HEK293 (cell line): ENCODE measurements at regions not wholly inside any gene's neighbourhood (a gene's known extent, or its start where the extent isn't known, plus 50 kb on each side); places are given as distances from the start of the nearest gene placed in this dataset.

Source experiments
- CTCF ChIA-PET: fragments of 350-600 bp; formaldehyde crosslinking; extraction: SDS; loops from one replicate; lab custom pipeline; 2021; ENCODE audit warnings: antibody characterized with exemption; lab: Yijun Ruan, JAX
- POLR2A ChIA-PET: fragments of 300-600 bp; formaldehyde crosslinking; extraction: SDS; loops from one replicate; lab custom pipeline; 2020; ENCODE audit warnings: antibody characterized with exemption, inconsistent platforms; lab: Yijun Ruan, JAX
- H3K27ac ChIP-seq: fragments of 200-500 bp; sonication (Bioruptor generic); 2 replicates; pipeline ENCODE4 v1.5.1; 2014; ENCODE audit warnings: low read depth, low read length, control low read depth, inconsistent platforms; ENCODE audit errors: extremely low read depth
- H3K36me3 ChIP-seq, 2 experiments: fragments of 200-500 bp in 1 of 2; sonication (Bioruptor generic) in 1 of 2; 1 replicate in 1 of 2; 2 replicates in 1 of 2; pipeline ENCODE4 v1.5.1; 2014 to 2017; ENCODE audit warnings: inconsistent platforms in 2 of 2, low read length in 2 of 2; ENCODE audit not compliant: control insufficient read depth in 2 of 2, insufficient read depth in 1 of 2
- H3K4me1 ChIP-seq: fragments of 200-500 bp; sonication (Bioruptor generic); 2 replicates; pipeline ENCODE4 v1.5.1; 2014; ENCODE audit warnings: mild to moderate bottlenecking, low read length, inconsistent platforms; ENCODE audit not compliant: control insufficient read depth, insufficient read depth
- H3K4me3 ChIP-seq: 2 replicates; pipeline ENCODE4 v1.5.1; 2011; ENCODE audit warnings: low read depth, mild to moderate bottlenecking, control low read depth, low read length, moderate library complexity
- H3K9me3 ChIP-seq: fragments of 200-500 bp; sonication (Bioruptor generic); 2 replicates; pipeline ENCODE4 v1.5.1; 2014; ENCODE audit warnings: low read depth, low read length, inconsistent platforms; ENCODE audit not compliant: control insufficient read depth, insufficient read depth
- GFI1B ChIP-seq: fragments of 450-650 bp; formaldehyde crosslinking; IDR thresholded peaks from 2 replicates; pipeline ENCODE4 v1.5.1; 2016; ENCODE audit warnings: missing biosample characterization, missing genetic modification characterization
- HOXD13 ChIP-seq: sonication (generic); formaldehyde crosslinking; IDR thresholded peaks from 2 replicates; pipeline ENCODE4 v1.8.0; 2022; ENCODE audit warnings: missing genetic modification reagents, borderline replicate concordance
- KLF17 ChIP-seq: fragments of 450-650 bp; formaldehyde crosslinking; IDR thresholded peaks from 2 replicates; pipeline ENCODE4 v1.5.1; 2016; ENCODE audit warnings: missing biosample characterization, missing genetic modification characterization
- PRDM6 ChIP-seq: fragments of 450-650 bp; formaldehyde crosslinking; IDR thresholded peaks from 2 replicates; pipeline ENCODE4 v1.5.1; 2017; ENCODE audit warnings: missing biosample characterization, missing genetic modification characterization
- REST ChIP-seq: fragments of 450-650 bp; formaldehyde crosslinking; IDR thresholded peaks from 2 replicates; pipeline ENCODE4 v1.5.1; 2016; ENCODE audit warnings: missing biosample characterization, missing genetic modification characterization
- SCRT1 ChIP-seq: fragments of 450-650 bp; formaldehyde crosslinking; IDR thresholded peaks from 2 replicates; pipeline ENCODE4 v1.5.1; 2016; ENCODE audit warnings: missing biosample characterization, missing genetic modification characterization, borderline replicate concordance
- ZBTB17 ChIP-seq: fragments of 450-650 bp; formaldehyde crosslinking; IDR thresholded peaks from 2 replicates; pipeline ENCODE4 v1.5.1; 2016; ENCODE audit warnings: missing biosample characterization, missing genetic modification characterization
- ZBTB21 ChIP-seq: fragments of 450-650 bp; formaldehyde crosslinking; IDR thresholded peaks from 2 replicates; pipeline ENCODE4 v1.5.1; 2017; ENCODE audit warnings: missing biosample characterization, missing genetic modification characterization
- ZNF155 ChIP-seq: fragments of 450-650 bp; formaldehyde crosslinking; IDR thresholded peaks from 2 replicates; pipeline ENCODE4 v1.5.1; 2016; ENCODE audit warnings: missing biosample characterization, missing genetic modification characterization
- ZNF26 ChIP-seq: fragments of 450-650 bp; formaldehyde crosslinking; IDR thresholded peaks from 2 replicates; pipeline ENCODE4 v1.5.1; 2016; ENCODE audit warnings: missing biosample characterization, missing genetic modification characterization
- ZNF311 ChIP-seq: fragments of 450-650 bp; formaldehyde crosslinking; IDR thresholded peaks from 2 replicates; pipeline ENCODE4 v1.5.1; 2017; ENCODE audit warnings: missing biosample characterization, missing genetic modification characterization, borderline replicate concordance
- ZNF394 ChIP-seq: fragments of 450-650 bp; formaldehyde crosslinking; IDR thresholded peaks from 2 replicates; pipeline ENCODE4 v1.5.1; 2016; ENCODE audit warnings: missing biosample characterization, missing genetic modification characterization, mild to moderate bottlenecking, moderate library complexity, borderline replicate concordance
- ZNF398 ChIP-seq: fragments of 450-650 bp; formaldehyde crosslinking; IDR thresholded peaks from 2 replicates; pipeline ENCODE4 v1.5.1; 2017; ENCODE audit warnings: missing biosample characterization, missing genetic modification characterization
- ZNF426 ChIP-seq: fragments of 450-650 bp; formaldehyde crosslinking; IDR thresholded peaks from 2 replicates; pipeline ENCODE4 v1.5.1; 2017; ENCODE audit warnings: missing biosample characterization, missing genetic modification characterization, mild to moderate bottlenecking, inconsistent platforms, moderate library complexity
- ZNF513 ChIP-seq: fragments of 450-650 bp; IDR thresholded peaks from 2 replicates; pipeline ENCODE4 v1.5.1; 2018; ENCODE audit warnings: missing biosample characterization, missing genetic modification characterization
- ZNF529 ChIP-seq: fragments of 450-650 bp; formaldehyde crosslinking; IDR thresholded peaks from 2 replicates; pipeline ENCODE4 v1.5.1; 2017; ENCODE audit warnings: missing genetic modification characterization, missing biosample characterization; ENCODE audit not compliant: insufficient replicate concordance
- ZNF660 ChIP-seq: fragments of 450-650 bp; IDR thresholded peaks from 2 replicates; pipeline ENCODE4 v1.5.1; 2018; ENCODE audit warnings: missing biosample characterization, mild to moderate bottlenecking, missing genetic modification characterization
- ZNF791 ChIP-seq: fragments of 450-650 bp; formaldehyde crosslinking; IDR thresholded peaks from 2 replicates; pipeline ENCODE4 v1.5.1; 2016; ENCODE audit warnings: missing biosample characterization, missing genetic modification characterization
- ZNF792 ChIP-seq: fragments of 450-650 bp; formaldehyde crosslinking; IDR thresholded peaks from 2 replicates; pipeline ENCODE4 v1.5.1; 2016; ENCODE audit warnings: missing biosample characterization, missing genetic modification characterization
- ZNF830 ChIP-seq: fragments of 450-650 bp; IDR thresholded peaks from 2 replicates; pipeline ENCODE4 v1.5.0; 2018; ENCODE audit warnings: missing biosample characterization, missing genetic modification characterization, low read depth, mild to moderate bottlenecking, moderate library complexity
- ZNF843 ChIP-seq: fragments of 450-650 bp; formaldehyde crosslinking; IDR thresholded peaks from 2 replicates; pipeline ENCODE4 v1.5.1; 2016; ENCODE audit warnings: missing biosample characterization, missing genetic modification characterization
- ZSCAN30 ChIP-seq: fragments of 450-650 bp; IDR thresholded peaks from 2 replicates; pipeline ENCODE4 v1.5.1; 2018; ENCODE audit warnings: missing biosample characterization, mild to moderate bottlenecking, missing genetic modification characterization, moderate library complexity
- ZSCAN4 ChIP-seq: fragments of 450-650 bp; formaldehyde crosslinking; IDR thresholded peaks from 2 replicates; pipeline ENCODE4 v1.5.1; 2017; ENCODE audit warnings: missing biosample characterization, missing genetic modification characterization

- Histone ChIP-seq H3K9me3 (no peaks in the 10 kb centered on the region), H3K36me3 (no peaks in the 10 kb centered on the region), H3K4me1 (no peaks in the 10 kb centered on the region), H3K27ac (no peak overlapping the region), H3K4me3 (no peak overlapping the region)
- ChIA-PET CTCF (interaction anchor here (0.7 to 2.8 kb wide), 3 partner anchors 14 to 225 kb away, joined by 3 to 8 read pairs (median 3); no protein-coding TSS in a partner anchor), POLR2A (no interaction called here)
- TF ChIP-seq ZNF529 (tag by site-specific recombination), result no peak
- no peak for TF ChIP-seq ZNF791 (tag by site-specific recombination)
- TF ChIP-seq ZNF26 (tag by site-specific recombination), result no peak
- no peak for TF ChIP-seq PRDM6 (tag by site-specific recombination)
- TF ChIP-seq ZNF311, result no peak
- no peak for TF ChIP-seq ZNF830 (tag by site-specific recombination)
- no peak for TF ChIP-seq ZNF792 (tag by site-specific recombination)
- TF ChIP-seq ZSCAN4 (tag by site-specific recombination), result no peak
- TF ChIP-seq ZNF394 (tag by site-specific recombination), result no peak
- no peak for TF ChIP-seq HOXD13 (CRISPR knock-in tag)
- no peak for TF ChIP-seq ZBTB17 (tag by site-specific recombination)
- no peak for TF ChIP-seq ZNF513 (tag by site-specific recombination)
- TF ChIP-seq ZBTB21 (tag by site-specific recombination), result no peak
These were observed 52.6 kb upstream of the GALR1 start for GRCh38 chr18:77197073-77197472.

- ChIA-PET CTCF (interaction anchor here (0.9 to 2.8 kb wide), 3 partner anchors 13 to 144 kb away, joined by 3 to 8 read pairs (median 3); no protein-coding TSS in a partner anchor), POLR2A (no interaction called here)
- no peaks in the 10 kb centered on the region for H3K9me3 ChIP-seq
- no peak overlapping the region for H3K4me3 ChIP-seq
- no peaks in the 10 kb centered on the region for H3K4me1 ChIP-seq
- H3K27ac ChIP-seq, result no peak overlapping the region
- no peaks in the 10 kb centered on the region for H3K36me3 ChIP-seq
- TF ChIP-seq ZNF843 (tag by site-specific recombination) (no peak), ZNF426 (no peak), ZSCAN30 (tag by site-specific recombination) (no peak), ZNF155 (tag by site-specific recombination) (no peak), SCRT1 (tag by site-specific recombination) (no peak), ZNF398 (tag by site-specific recombination) (no peak), GFI1B (tag by site-specific recombination) (no peak), REST (no peak), KLF17 (tag by site-specific recombination) (no peak), ZNF660 (tag by site-specific recombination) (no peak)
These were observed 51.0 kb upstream of the GALR1 start for GRCh38 chr18:77198663-77199062.
